ENCODE measurements at regions not wholly inside any gene's neighbourhood (a gene's known extent, or its start where the extent isn't known, plus 50 kb on each side); places are given as distances from the start of the nearest gene placed in this dataset.

DNA sequence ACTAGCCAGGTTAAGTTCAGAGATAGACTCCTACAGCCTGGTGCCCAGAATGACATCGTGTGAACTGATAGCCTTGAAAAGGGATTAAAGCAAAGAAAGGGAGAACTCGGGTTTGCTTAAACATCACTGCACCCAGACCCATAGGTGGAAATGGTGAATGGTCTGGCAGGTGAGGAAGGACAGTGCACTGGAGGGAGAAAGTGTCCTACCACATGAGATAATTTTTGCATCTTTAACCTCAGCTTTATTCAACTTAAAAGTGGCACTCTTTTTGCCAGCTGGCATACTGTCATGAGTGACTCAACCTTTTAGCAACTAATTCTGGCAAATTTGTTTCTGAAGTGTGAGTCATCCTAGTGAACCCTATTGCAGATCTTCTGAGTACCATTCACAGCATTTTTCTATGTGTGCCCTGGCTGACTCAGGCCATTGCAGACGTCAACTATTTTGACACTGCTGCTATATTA is 53.0 kb upstream of the DAPP1 start:
- TF ChIP-seq ZNF138 (CRISPR knock-in tag; conservative IDR thresholded peaks at IDR 0.05) (no peak), JUN (CRISPR knock-in tag; IDR thresholded peaks at IDR 0.05) (no peak), ZNF121 (CRISPR knock-in tag; IDR thresholded peaks at IDR 0.05) (no peak), CREB1 (CRISPR knock-in tag; IDR thresholded peaks at IDR 0.05) (no peak), SP1 (CRISPR knock-in tag; conservative IDR thresholded peaks at IDR 0.05) (no peak), RELA (CRISPR knock-in tag; IDR thresholded peaks at IDR 0.05; ENCODE audit: borderline replicate concordance) (no peak), ATF1 (CRISPR knock-in tag; IDR thresholded peaks at IDR 0.05) (no peak), ZBTB21 (CRISPR knock-in tag; IDR thresholded peaks at IDR 0.05; ENCODE audit: borderline replicate concordance) (no peak)
- TF ChIP-seq, protein P1, sequence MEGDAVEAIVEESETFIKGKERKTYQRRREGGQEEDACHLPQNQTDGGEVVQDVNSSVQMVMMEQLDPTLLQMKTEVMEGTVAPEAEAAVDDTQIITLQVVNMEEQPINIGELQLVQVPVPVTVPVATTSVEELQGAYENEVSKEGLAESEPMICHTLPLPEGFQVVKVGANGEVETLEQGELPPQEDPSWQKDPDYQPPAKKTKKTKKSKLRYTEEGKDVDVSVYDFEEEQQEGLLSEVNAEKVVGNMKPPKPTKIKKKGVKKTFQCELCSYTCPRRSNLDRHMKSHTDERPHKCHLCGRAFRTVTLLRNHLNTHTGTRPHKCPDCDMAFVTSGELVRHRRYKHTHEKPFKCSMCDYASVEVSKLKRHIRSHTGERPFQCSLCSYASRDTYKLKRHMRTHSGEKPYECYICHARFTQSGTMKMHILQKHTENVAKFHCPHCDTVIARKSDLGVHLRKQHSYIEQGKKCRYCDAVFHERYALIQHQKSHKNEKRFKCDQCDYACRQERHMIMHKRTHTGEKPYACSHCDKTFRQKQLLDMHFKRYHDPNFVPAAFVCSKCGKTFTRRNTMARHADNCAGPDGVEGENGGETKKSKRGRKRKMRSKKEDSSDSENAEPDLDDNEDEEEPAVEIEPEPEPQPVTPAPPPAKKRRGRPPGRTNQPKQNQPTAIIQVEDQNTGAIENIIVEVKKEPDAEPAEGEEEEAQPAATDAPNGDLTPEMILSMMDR (IDR thresholded peaks at IDR 0.05): no peak
- TF ChIP-seq, protein P2, sequence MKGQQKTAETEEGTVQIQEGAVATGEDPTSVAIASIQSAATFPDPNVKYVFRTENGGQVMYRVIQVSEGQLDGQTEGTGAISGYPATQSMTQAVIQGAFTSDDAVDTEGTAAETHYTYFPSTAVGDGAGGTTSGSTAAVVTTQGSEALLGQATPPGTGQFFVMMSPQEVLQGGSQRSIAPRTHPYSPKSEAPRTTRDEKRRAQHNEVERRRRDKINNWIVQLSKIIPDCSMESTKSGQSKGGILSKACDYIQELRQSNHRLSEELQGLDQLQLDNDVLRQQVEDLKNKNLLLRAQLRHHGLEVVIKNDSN (CRISPR knock-in tag; IDR thresholded peaks at IDR 0.05): no peak
- TF ChIP-seq, protein P3, sequence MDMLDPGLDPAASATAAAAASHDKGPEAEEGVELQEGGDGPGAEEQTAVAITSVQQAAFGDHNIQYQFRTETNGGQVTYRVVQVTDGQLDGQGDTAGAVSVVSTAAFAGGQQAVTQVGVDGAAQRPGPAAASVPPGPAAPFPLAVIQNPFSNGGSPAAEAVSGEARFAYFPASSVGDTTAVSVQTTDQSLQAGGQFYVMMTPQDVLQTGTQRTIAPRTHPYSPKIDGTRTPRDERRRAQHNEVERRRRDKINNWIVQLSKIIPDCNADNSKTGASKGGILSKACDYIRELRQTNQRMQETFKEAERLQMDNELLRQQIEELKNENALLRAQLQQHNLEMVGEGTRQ (CRISPR knock-in tag; IDR thresholded peaks at IDR 0.05): no peak
- TF ChIP-seq, protein P4, sequence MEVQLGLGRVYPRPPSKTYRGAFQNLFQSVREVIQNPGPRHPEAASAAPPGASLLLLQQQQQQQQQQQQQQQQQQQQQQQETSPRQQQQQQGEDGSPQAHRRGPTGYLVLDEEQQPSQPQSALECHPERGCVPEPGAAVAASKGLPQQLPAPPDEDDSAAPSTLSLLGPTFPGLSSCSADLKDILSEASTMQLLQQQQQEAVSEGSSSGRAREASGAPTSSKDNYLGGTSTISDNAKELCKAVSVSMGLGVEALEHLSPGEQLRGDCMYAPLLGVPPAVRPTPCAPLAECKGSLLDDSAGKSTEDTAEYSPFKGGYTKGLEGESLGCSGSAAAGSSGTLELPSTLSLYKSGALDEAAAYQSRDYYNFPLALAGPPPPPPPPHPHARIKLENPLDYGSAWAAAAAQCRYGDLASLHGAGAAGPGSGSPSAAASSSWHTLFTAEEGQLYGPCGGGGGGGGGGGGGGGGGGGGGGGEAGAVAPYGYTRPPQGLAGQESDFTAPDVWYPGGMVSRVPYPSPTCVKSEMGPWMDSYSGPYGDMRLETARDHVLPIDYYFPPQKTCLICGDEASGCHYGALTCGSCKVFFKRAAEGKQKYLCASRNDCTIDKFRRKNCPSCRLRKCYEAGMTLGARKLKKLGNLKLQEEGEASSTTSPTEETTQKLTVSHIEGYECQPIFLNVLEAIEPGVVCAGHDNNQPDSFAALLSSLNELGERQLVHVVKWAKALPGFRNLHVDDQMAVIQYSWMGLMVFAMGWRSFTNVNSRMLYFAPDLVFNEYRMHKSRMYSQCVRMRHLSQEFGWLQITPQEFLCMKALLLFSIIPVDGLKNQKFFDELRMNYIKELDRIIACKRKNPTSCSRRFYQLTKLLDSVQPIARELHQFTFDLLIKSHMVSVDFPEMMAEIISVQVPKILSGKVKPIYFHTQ (CRISPR knock-in tag; IDR thresholded peaks at IDR 0.05): no peak
